GM08714 (cell line): ENCODE measurements at regions not wholly inside any gene's neighbourhood (a gene's known extent, or its start where the extent isn't known, plus 50 kb on each side); places are given as distances from the start of the nearest gene placed in this dataset.
"Not testable (repeated sequence)": the region's sequence is repeated elsewhere in the genome, so short reads cannot be mapped to it uniquely, and the experiment has no call there.

ENCODE experiments used
- H3K4me3 ChIP-seq: fragments of 200-500 bp; sonication (Bioruptor generic); 2 replicates; pipeline ENCODE4 v1.5.1; 2014; ENCODE audit warnings: mild to moderate bottlenecking, low read length, inconsistent platforms
- ZNF274 ChIP-seq: IDR thresholded peaks from 2 replicates; pipeline ENCODE4 v1.6.1; 2012; ENCODE audit warnings: mild to moderate bottlenecking, low read depth, low read length

DNA sequence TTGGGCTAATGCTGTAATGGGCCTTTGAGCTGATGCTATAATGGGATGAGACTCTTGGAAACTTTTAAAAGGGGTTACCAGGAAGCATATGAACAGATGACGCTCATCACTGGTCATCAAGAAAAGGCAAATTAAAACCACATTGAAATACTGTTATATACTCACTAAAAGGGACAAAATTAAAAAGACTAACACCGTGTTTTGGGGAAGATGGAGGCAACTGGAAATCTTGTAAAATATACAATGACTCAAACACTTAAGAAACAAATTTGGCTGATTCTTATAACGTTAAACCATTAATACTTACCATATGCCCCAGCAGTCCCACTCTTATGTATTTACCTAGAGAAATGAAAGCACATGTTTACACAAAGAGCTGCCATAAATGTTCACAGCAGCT, 207.2 kb upstream of the GPRIN3 start:
- H3K4me3 ChIP-seq: no peak overlapping the region
- TF ChIP-seq ZNF274: no peak

DNA sequence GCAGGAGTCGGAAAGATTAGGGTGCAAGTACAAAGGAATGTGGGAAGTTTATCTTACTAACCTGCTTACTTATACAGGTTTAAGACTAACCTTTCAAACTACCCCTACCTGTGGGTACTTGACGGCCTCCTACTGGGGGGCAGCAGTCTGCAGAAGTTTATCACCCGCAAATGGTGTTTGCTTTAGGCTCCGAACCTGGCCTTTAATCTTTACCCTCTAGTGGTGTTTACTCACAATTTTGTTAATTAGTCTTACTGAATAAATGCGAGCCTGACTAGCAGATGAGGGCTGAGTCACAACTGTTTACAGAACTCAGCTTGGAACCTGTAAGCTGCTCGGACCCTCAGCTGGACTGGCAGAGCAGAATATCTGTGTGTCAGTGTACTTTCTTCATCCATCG, 204.2 kb upstream of the GPRIN3 start:
- H3K4me3 ChIP-seq: no peak overlapping the region
- no peak for TF ChIP-seq ZNF274

DNA sequence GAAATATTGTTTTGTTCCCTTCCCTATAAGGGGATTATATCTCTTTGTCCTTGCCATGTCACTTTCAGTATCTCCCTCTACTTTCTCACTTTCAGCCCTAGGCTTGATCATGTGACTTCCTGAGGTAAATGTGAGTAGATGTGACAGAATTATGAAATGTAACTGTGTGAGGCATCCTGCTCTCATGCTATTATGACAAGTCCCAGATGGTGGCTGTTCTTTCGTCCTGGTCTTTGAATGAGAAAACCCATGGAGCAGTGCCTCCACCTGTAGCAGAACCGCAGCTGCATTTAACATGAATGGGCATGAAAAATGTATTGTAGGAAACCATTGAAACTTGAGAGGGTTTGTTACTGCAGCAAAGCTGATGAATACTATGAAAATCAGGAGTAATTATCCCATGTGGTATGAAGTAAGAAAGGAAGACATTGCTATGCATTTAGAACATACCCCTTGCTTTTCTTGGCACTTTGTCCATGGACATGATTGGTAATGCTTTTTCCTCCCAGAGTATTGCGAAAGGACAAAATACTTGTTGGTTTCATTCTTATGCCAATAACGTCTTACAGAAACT, 202.2 kb upstream of the GPRIN3 start:
- no peak overlapping the region for H3K4me3 ChIP-seq
- TF ChIP-seq ZNF274: no peak

DNA sequence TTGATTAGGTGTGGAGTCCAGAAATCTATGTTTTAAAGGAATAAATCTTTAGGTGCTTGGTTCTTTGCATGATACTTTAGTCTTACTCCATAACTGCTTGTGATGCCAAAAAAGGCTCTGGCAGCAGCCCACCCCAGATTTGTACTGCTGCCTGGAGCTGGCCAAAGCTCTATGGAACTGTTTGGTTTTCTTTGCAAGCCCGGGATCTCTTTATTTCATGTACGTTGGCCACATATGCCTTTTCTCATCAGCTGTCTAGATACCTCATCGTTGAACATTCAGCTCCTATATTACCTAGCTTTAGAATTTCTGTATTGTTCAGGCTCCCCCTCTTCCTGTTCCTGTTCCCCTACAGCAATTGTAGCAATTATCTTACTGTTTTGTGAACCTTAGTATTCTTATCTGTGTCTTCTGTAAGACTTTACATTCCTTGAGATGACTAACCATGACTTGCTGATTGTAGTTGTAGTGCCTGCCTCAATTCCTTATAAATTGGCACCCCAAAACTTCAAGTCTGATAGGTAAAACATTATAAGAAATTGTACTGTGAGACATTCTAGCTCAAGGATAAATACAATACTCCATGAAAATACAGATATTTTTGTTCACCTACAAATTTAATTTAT, 199.4 kb upstream of the GPRIN3 start:
- TF ChIP-seq ZNF274: no peak
- no peak overlapping the region for H3K4me3 ChIP-seq

DNA sequence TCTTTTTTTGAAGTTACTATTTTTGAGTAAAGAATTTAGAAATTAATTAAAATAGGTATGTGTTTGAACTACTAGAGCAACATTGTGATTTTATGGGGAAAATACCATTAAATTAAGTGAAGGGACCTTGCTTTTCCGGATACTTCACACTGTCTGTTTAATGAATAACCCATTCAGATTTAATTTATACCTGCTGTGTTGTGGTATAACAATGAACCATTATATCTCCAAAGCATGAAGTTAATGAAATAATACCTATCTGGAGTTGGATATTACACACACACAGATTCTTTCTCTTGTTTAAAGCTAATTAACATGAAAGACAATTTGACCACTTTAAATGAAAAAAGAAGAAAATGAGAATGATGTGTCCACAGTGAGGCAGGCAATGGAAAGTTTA, 195.0 kb upstream of the GPRIN3 start:
- H3K4me3 ChIP-seq: no peak overlapping the region
- TF ChIP-seq ZNF274: no peak

DNA sequence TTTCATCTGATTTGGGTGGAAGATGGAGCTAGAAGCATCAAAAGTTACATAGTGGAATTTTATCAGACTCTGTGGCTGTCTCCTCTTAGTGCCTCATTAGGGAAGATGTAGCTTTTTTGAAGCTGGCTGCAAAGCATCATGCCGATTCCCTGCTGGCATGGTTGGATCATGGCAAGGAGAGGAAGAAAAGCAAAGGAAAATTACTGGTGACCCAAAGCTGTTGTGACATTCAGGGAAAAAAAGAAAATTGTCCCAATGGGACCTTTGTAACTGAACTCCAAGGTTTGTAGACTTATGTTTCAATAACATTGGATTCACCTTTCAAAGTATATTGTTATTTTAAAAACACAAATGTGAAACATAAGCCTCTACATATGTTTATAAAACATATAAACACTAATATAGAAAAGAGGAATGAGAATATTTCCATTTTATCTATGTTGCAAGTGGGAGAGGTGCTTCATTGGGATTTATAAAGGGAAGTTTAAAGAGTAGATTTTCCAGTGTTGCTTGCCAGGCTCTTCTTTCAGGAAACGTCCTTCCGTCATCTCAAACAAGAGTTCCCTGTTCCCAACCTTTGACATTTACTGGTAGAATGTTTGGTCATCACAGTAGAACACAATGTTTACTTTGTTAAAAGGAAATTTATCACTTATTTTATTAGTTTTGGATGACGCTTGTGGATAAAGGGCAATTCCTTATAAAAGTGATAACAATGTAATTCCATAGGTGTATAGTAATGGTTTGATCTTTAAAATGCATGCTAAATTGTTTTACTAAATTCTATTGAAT, 190.1 kb upstream of the GPRIN3 start:
- no peak for TF ChIP-seq ZNF274
- H3K4me3 ChIP-seq: no peak overlapping the region

DNA sequence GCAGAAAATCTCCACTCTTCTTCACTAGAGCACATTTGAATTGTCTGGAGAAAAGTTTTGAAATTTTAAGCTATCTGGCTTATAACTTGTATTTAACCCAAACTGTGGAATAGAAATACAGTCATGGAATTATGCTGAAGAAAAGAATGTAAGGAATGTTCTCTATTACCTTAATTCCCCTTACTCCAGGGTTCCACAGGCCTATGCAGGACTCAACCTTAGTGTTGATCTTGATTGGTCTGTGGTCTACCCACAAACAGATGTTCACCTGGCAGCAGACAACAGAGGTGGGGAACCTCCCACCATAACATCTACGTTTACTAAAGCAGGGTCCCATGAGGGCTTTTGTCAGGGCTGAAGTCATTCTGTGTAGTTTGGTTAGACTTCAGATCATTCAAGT, 189.3 kb upstream of the GPRIN3 start:
- no peak overlapping the region for H3K4me3 ChIP-seq
- no peak for TF ChIP-seq ZNF274

DNA sequence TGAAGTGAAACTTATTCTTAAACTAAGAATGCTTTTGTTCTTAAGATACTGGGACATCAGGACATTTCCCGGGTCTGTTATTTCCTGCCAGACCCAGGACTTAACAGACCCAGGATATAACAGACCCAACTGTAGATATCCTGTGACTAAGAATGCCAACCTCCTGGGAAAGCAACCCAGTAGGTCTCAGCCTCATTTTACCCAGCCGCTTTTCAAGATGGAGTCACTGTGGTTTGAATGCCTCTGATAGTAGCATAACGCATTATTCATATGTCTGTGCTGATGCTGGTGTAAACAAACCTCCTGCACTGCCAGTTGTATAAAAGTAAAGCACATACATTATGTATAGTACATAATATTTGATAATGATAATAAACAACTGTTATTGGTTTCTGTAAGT, 185.8 kb upstream of the GPRIN3 start:
- no peak for TF ChIP-seq ZNF274
- H3K4me3 ChIP-seq: no peak overlapping the region

DNA sequence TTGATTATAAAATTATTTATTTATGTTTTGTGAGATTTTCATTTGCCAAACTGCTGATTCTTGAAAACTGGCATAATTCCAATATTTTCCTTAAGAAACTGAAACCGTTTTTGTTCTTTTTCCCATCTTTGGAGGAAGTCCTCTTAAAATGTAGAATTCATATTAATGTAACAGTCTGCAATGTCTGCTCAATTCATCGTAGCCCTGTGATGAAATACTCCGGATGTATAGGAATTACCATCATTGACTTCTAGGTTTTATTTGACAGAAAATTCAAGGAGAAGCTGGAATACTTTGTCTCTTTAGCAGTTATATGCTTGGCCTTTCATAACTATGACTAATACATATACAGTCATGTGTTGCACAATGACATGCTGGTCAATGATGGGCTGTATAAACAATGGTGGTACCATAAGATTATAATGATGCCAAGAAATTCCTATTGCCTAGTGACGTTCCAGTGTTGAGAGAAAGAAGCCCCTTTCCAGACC, 185.0 kb upstream of the GPRIN3 start:
- TF ChIP-seq ZNF274: no peak
- no peak overlapping the region for H3K4me3 ChIP-seq

DNA sequence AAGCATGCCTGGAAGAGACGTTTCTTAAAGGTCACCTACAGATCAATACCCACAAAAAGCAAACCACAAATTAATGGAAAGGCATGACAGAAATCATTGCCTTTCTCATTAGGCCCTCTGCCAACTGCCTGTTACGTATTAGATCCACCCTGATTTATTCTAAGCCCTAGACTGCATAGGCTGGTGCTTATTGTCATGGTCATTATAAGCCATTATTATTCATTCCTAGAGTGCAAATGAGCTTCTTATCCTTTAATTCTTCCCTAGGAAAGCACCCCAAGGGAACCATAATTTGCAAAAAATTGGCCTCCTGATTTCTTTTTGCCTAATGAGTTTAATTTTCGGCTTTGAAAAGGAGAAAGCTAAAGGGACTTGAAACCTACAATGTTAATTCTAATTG, 184.2 kb upstream of the GPRIN3 start:
- no peak for TF ChIP-seq ZNF274
- no peak overlapping the region for H3K4me3 ChIP-seq

DNA sequence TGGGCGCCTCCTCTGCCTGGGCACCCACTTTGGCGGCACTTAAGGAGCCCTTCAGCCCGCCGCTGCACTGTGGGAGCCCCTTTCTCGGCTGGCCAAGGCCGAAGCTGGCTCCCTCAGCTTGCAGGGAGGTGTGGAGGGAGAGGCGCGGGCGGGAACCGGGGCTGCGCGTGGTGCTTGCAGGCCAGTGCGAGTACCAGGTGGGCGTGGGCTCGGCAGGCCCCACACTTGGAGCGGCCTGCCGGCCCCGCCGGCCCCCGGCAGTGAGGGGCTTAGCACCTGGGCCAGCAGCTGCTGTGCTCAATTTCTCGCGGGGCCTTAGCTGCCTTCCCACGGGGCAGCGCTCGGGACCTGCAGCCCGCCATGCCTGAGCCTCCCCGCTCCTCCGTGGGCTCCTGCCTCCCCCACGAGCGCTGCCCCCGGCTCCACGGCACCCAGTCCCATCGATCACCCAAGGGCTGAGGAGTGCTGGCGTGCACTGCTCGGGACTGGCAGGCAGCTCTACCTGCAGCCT, 182.4 kb upstream of the GPRIN3 start:
- not testable (repeated sequence) for H3K4me3 ChIP-seq

DNA sequence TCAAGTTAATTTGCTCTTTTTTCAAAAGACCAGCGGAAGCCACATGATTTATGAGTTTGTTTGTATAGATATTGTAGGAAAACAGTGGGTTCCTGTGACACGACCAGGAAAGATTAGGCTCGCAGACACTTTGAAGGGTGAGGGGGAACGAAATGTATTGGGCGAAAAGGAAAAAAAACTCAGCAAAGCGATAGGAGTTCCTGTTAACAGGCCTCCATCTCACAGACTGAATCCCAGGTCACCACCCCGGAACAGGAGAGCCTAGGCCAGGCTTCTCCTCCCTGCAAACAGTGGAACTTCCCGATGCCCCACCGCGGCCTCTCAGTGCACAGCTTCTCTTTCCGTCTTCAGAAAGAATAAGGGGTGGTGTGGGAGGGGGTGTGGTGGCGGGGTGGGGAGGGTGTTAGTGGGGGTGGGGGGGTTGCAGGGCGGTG, 181.8 kb upstream of the GPRIN3 start:
- TF ChIP-seq ZNF274: no peak
- no peak overlapping the region for H3K4me3 ChIP-seq

DNA sequence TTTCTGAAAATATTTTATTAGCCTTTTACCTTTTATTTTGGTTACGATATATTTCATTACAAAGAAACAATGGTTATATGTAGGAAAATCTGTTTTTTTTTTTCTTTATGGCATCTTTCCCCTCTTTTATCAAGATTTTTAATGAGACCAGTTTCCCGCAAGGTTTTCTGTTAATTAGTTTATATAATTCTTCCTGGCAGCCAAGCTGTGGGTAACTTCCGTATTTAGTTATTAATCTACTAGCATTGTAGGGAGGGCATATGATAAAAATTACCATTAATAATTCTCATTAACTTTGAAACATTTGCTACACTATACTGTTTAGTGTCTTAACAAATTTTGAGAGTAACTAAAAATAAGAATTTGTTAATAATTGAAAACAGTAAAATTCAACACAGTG, 181.1 kb upstream of the GPRIN3 start:
- TF ChIP-seq ZNF274: no peak
- H3K4me3 ChIP-seq: no peak overlapping the region

DNA sequence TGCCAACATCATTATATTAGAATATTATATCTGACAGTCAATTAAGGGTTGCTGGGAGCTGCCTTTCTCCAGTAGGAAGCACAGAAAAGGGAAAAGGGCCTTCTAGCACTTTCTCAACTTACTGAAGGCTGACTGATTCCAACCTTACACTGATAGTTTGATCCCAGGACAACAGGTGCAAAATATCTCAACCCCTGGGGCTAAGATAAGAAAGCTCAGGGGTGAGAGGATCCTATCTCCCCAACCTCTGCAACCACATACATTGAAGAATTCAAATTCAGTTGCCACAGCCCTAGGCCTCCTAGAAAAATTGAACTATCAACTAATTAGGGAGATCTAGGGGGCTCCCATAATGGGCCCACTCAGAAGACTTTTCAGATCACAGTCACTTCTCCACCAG, 179.1 kb upstream of the GPRIN3 start:
- H3K4me3 ChIP-seq: no peak overlapping the region
- TF ChIP-seq ZNF274: no peak

DNA sequence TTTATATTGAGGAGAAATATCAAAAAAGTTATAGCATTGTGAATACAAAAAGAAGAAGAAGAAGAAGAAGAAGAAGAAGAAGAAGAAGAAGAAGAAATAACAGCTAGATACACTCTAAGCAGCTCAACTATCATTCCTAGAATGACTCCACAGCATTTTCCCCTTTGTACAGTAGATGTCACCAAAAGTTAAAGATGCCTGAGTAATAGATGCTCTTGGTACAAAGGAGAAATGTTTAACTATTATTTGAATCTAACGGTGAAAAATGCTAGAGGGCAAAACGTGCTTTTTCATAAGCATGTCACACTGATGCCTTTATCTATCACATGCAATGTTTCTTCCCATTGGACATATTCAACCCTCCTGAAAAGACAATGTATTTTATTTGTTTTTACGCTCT, 178.4 kb upstream of the GPRIN3 start:
- H3K4me3 ChIP-seq: no peak overlapping the region
- TF ChIP-seq ZNF274: no peak

DNA sequence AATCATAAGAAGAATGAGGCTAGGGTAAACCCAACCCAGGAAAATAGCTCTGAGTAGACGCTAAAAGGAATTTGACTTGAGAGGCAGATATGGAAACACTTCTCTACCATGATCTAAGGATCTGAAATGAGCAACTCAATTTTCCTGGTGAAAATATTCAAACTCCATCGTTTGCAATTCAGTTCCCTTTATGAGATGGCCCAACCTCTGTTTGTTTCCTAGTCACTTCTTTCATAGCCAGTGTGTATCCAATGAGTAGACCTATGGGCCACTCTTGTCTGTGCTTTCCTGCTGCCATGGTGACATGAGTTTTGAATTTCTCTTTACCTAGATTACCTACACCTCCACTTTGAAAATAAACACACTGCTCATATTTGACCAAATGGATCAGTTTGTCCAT, 176.2 kb upstream of the GPRIN3 start:
- TF ChIP-seq ZNF274: no peak
- H3K4me3 ChIP-seq: no peak overlapping the region
